AG04450 (cell line): ENCODE measurements at regions not wholly inside any gene's neighbourhood (a gene's known extent, or its start where the extent isn't known, plus 50 kb on each side); places are given as distances from the start of the nearest gene placed in this dataset.

Experiments used
- CTCF ChIA-PET: fragments of 300-600, 350-600 bp; formaldehyde crosslinking; extraction: SDS; loops from one replicate; lab custom pipeline; 2022; ENCODE audit warnings: antibody characterized with exemption, inconsistent platforms; lab: Charles Lee
- POLR2A ChIA-PET: fragments of 350-600 bp; formaldehyde crosslinking; extraction: SDS; loops from one replicate; lab custom pipeline; 2021; ENCODE audit warnings: antibody characterized with exemption, inconsistent platforms; lab: Yijun Ruan, JAX
- DNase-seq: peaks from one replicate; pipeline ENCODE4 v3.0.0-alpha.2; 2011; ENCODE audit warnings: low read depth, low spot score
- H3K27ac ChIP-seq: one replicate; pipeline ENCODE4 v1.5.1; 2012; ENCODE audit warnings: low read depth, low read length, control low read depth
- H3K27me3 ChIP-seq: one replicate; pipeline ENCODE4 v1.6.0; 2012; ENCODE audit warnings: low read length; ENCODE audit not compliant: control insufficient read depth, insufficient read depth
- H3K4me3 ChIP-seq: 2 replicates; pipeline ENCODE4 v1.5.1; 2011; ENCODE audit warnings: mild to moderate bottlenecking, low read depth, low read length, control low read depth
- H3K9me3 ChIP-seq: 2 replicates; pipeline ENCODE4 v1.5.1; 2012; ENCODE audit warnings: low read length; ENCODE audit not compliant: control insufficient read depth, insufficient read depth
- TF ChIP-seq, protein P1 (sequence below): IDR thresholded peaks from 2 replicates; pipeline ENCODE4 v1.5.1; 2011; ENCODE audit warnings: low read depth, low read length, control low read depth, inconsistent platforms

DNA sequence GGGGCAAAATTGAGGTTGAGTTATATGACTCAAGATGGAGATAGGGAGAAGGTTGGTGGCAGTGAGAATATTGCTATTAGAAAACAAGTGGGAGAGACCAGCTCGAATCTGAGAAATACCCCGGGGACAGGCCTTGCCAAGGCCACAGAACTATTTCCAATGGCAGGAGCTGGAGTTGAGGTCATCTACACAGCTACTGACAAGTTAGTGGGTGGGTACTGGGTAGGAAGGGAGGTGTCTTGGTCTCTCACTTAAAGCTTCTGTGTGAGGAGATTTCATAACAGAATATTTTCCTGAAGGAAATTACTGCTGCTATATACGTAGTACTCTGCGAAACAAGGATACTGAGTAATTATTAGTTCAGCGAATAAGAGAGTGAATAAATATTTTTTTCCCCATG is 69.4 kb upstream of the ITPRID2 start:
- ChIA-PET POLR2A (no interaction called here), CTCF (interaction anchor here (0.9 kb wide), 1 partner anchor 9 kb away, joined by 3 read pairs; no protein-coding TSS in a partner anchor)
- H3K4me3 ChIP-seq: no peak overlapping the region
- TF ChIP-seq, protein P1, sequence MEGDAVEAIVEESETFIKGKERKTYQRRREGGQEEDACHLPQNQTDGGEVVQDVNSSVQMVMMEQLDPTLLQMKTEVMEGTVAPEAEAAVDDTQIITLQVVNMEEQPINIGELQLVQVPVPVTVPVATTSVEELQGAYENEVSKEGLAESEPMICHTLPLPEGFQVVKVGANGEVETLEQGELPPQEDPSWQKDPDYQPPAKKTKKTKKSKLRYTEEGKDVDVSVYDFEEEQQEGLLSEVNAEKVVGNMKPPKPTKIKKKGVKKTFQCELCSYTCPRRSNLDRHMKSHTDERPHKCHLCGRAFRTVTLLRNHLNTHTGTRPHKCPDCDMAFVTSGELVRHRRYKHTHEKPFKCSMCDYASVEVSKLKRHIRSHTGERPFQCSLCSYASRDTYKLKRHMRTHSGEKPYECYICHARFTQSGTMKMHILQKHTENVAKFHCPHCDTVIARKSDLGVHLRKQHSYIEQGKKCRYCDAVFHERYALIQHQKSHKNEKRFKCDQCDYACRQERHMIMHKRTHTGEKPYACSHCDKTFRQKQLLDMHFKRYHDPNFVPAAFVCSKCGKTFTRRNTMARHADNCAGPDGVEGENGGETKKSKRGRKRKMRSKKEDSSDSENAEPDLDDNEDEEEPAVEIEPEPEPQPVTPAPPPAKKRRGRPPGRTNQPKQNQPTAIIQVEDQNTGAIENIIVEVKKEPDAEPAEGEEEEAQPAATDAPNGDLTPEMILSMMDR: no peak
- H3K27ac ChIP-seq: no peak overlapping the region
- H3K27me3 ChIP-seq: no peaks in the 10 kb centered on the region
- DNase-seq: no peak
- no peaks in the 10 kb centered on the region for H3K9me3 ChIP-seq

DNA sequence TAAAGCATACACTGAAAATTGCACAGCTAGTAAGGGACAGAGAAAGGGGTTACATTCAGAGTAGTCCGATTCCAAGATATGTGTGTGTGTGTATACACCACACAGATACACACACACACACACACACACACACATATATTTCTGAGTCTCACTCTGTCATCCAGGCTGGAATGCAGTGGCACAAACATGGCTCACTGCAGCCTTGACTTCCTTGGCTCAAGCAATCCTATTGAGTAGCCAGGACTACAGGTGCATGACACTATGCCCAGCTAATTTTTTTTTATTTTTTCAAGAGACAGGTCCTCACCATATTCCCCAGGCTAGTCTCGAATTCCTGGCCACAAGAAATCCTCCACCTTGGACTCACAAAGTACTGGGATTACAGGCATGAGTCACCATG is 68.1 kb upstream of the ITPRID2 start:
- Histone ChIP-seq H3K27me3 (no peaks in the 10 kb centered on the region), H3K4me3 (no peak overlapping the region), H3K9me3 (no peaks in the 10 kb centered on the region), H3K27ac (no peak overlapping the region)
- ChIA-PET POLR2A (no interaction called here), CTCF (no interaction called here)
- DNase-seq: no peak
- TF ChIP-seq, protein P1: no peak

DNA sequence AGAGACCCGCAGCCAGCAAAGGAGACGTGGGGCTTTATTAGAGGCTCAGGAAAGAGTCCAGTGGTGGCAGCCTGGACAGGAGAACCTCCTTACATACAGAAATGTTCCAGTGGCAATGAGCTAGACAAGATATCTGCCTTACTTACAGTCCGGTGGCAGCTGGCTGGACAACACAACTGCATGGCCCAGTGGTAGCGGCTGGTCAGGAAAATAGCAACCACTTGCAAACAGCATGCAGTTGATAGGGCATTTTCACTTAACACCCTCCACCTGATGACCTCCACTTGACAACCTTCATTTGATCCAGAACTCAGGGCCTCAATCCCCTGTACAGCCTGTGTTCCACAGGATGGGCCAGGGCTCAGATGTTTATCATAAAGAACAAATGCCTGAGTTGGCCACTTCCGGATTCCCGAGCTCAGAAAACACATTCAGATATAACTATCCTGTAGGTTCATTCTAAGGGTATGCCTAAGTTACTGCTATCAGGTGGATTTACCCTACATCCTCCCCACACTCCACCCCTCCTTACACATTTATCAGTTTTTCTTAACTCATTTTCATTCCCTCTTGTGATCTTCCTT is 63.3 kb upstream of the ITPRID2 start:
- Histone ChIP-seq H3K27me3 (no peaks in the 10 kb centered on the region), H3K27ac (no peak overlapping the region), H3K4me3 (no peak overlapping the region), H3K9me3 (no peaks in the 10 kb centered on the region)
- TF ChIP-seq, protein P1: no peak
- POLR2A ChIA-PET: no interaction called here
- CTCF ChIA-PET: no interaction called here
- DNase-seq: no peak

DNA sequence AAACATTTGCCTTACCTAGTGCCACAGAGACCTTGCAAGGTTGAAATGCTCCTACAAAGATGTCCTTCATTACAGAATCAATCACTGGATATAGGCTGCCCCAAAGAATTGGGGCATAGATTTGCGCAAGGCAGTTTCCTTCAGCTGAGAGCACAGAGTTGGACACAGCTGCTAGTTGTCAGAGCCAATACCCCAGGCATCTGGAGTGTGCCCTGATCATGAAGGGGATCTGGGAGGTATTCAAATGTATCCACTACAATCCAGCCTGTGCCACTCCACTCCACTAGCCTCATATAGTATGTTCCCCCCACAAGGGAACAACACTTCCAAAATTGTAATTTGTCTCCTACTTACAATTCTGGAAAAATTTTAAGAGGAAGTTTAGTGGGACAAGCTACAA is 62.3 kb upstream of the ITPRID2 start:
- CTCF ChIA-PET: no interaction called here
- H3K27me3 ChIP-seq: no peaks in the 10 kb centered on the region
- POLR2A ChIA-PET: no interaction called here
- H3K27ac ChIP-seq: no peak overlapping the region
- TF ChIP-seq, protein P1: no peak
- H3K4me3 ChIP-seq: no peak overlapping the region
- DNase-seq: no peak
- no peaks in the 10 kb centered on the region for H3K9me3 ChIP-seq

DNA sequence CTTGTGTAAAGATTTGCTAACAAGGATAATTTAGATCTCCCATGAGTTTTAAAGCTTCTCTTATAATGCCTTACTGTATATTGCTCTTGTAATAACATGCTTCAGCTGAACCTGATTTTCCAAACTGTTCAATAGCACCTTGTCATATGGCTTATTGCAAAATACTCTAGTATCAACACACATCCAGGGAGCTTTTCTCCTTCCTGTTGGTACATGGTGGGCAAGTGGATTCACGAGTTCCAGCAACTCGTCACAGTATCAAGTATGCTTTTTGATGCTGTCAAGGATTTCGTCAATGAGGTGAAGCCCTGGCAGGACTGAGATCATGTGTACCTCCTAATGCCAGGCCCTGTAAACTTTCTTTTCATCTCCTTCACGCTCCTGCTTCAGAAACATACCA is 59.5 kb upstream of the ITPRID2 start:
- no peak overlapping the region for H3K4me3 ChIP-seq
- ChIA-PET POLR2A (no interaction called here), CTCF (no interaction called here)
- no peaks in the 10 kb centered on the region for H3K27me3 ChIP-seq
- H3K9me3 ChIP-seq: no peaks in the 10 kb centered on the region
- H3K27ac ChIP-seq: no peak overlapping the region
- DNase-seq: no peak
- TF ChIP-seq, protein P1: no peak
